Germinal center (tissue), 1 donor: ENCODE measurements at regions not wholly inside any gene's neighbourhood (a gene's known extent, or its start where the extent isn't known, plus 50 kb on each side); places are given as distances from the start of the nearest gene placed in this dataset.
"Not testable (repeated sequence)": the region's sequence is repeated elsewhere in the genome, so short reads cannot be mapped to it uniquely, and the experiment has no call there.

Experiments
- DNase-seq: peaks from one replicate; pipeline ENCODE4 v3.0.0; 2012; ENCODE audit warnings: mixed read lengths, low spot score

GRCh38 chr11:15660496-15660895 lies 545.8 kb downstream of the INSC start:
- no peak for DNase-seq

GRCh38 chr11:15662285-15662684 lies 547.6 kb downstream of the INSC start:
- DNase-seq, result no peak

GRCh38 chr11:15663777-15664218 lies 549.1 kb downstream of the INSC start:
- DNase-seq, result no peak

- no peak for DNase-seq
Observed at GRCh38 chr11:15665368-15665871, 550.7 kb downstream of the INSC start.

DNA sequence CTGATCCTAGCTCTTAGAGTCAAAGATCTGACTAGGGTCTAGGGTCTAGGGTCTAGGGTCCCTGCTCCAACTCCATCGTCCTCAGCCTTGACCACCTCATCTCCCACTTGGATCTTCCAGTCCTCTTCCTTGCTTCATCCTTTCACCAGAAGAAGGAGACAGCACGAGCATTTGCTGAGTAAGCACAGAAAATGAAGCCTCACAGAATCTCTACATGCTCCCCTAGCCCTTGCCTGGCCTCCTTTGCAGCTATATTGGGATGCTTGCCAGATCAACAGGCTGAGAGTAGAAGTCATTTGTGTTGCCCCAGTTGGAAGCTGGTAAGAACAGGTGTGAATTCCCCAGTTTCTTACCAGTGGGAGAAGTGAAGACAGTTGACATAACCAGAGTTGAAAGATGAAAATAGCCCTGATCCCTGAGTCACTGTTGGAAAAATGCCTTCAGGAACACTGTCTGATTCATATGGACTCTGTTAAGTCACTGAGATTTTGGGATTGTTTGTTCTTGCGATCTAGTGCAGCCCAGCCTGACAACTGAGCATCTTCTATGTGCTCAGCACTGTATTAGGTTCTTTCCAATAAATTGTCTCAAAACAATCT lies 552.5 kb downstream of the INSC start:
- DNase-seq, result no peak

DNA sequence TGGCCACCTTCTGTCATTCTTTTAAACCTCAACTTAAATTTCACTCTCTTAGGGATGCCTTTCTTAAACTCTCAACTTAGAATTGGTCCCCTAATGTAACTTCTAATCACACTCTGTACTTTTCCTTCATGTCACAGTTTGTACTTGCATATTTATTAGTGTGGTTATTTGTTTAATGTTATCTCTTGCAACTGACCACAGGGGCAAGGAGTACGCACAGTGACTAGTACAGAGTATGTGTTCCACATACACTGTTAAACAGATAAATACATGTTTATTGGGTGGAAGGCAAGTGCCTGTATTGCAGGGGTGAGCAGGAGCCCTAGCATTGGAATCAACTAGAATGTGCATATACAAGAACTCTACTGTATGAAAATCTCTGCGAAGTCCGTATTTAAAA lies 554.0 kb downstream of the INSC start:
- no peak for DNase-seq

- no peak for DNase-seq
Observed at GRCh38 chr11:15670520-15671070, 555.9 kb downstream of the INSC start.

- DNase-seq, result no peak
Observed at GRCh38 chr11:15671216-15671615, 556.5 kb downstream of the INSC start.

GRCh38 chr11:15672825-15673224 lies 558.1 kb downstream of the INSC start:
- no peak for DNase-seq

GRCh38 chr11:15673408-15673831 lies 558.7 kb downstream of the INSC start:
- DNase-seq, result no peak

DNA sequence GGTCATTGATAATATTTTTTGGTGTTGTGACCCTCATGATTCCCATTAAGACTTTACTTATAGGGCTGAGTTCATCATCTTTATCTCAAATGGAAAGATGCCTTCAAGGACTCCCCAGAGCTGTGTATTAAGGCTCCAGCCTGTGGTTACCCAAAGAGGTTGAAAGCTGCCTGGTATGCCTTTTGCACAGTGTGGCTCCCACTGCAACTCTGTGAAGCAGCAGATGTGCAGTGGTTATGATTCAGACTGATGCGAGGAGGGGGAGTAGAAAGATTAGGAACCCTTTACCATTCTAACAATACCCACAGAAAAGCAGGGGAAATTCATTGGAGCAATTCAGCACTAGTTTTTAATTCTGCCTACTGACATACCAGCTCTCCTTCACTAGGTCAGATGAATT lies 560.0 kb downstream of the INSC start:
- no peak for DNase-seq

DNA sequence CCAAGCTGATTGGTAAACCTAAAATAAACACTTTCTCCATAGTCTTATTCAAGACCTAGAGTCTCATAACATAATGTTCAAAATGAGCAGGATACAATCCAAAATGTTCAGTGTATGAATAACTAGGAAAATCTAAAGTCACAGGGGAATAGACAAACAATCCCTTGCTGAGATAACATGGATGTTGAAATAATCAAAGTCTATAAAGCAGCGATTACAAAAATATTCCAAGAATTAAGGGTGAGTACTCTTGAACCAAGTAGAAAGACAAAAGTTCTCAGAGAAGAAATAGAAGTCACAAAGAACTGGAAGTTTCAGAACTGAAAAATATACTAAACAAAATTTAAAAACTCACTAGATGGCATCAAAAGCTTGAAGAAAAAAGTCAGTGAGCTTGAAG lies 561.0 kb downstream of the INSC start:
- DNase-seq, result no peak

GRCh38 chr11:15677181-15677580 lies 562.5 kb downstream of the INSC start:
- no peak for DNase-seq

DNA sequence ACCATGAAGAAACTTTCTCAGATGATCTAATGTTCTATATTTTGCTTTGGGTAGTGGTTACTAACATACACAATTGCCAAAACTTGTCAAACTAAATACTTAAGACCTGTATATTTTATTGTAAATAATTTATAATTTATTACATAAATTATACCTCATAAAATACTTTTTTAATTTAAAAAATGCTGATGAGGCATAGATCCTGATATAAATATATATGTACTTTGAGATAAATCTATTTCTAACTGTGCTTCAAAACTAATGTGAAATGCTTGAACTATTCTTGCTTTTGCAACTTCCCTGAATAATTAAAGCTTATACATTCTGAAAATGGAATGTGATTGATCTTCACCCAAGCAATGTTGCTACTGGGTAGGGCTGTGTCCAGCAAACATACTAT lies 568.8 kb downstream of the INSC start:
- DNase-seq, result no peak

DNA sequence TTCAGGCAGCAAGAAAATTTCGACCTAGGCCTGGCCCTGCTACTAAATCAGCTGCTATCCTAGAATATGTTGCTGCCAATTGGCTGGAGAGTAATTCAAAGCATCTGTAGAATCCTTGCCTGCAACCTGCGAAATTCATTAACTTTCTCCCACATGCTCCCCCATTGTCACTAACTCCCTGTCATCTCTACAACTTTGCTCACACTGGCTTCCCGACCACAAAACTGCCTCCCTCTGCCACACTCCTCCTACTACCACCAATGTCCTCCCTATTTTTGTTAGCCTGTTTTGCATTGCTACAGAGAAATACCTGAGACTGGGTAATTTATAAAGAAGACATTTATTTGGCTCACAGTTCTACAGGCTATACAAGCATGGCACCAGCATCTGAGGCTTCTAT lies 570.6 kb downstream of the INSC start:
- no peak for DNase-seq

DNA sequence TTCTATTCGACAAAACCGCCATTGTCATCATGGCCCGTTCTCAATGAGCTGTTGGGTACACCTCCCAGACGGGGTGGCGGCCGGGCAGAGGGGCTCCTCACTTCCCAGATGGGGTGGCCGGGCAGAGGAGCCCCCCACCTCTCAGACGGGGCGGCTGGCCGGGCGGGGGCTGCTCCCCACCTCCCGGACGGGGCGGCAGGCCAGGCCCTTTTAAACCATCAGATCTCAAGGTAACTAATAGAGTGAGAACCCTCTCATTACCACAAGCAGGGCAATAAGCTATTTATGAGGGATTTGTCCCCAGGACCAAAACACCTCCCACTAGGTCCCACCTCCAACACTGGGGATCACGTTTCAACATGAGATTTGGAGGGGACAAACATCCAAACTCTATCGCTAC lies 571.5 kb downstream of the INSC start:
- DNase-seq, result not testable (repeated sequence)

- no peak for DNase-seq
Observed at GRCh38 chr11:15687342-15687741, 572.6 kb downstream of the INSC start.

DNA sequence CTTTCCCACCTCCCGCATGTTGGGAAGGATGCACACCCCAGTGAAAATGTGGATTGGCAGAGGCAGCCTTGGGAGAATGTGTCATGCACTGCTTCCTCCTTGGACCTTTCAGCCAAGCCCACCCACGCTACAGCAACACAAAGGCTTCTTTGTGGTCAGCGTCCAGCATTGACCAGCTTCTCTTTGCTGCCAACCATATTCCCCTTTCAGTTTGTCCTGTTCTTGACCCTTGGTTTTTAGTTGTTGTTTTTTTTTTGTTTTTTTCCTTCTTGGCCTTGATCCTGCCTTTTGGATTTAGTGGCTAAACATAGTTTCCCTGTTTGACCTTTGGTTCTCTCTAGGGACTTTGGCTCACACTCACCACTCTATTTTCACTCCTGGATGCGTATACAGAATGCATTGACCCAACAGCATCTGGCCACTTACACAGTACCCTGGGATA lies 573.6 kb downstream of the INSC start:
- no peak for DNase-seq

DNA sequence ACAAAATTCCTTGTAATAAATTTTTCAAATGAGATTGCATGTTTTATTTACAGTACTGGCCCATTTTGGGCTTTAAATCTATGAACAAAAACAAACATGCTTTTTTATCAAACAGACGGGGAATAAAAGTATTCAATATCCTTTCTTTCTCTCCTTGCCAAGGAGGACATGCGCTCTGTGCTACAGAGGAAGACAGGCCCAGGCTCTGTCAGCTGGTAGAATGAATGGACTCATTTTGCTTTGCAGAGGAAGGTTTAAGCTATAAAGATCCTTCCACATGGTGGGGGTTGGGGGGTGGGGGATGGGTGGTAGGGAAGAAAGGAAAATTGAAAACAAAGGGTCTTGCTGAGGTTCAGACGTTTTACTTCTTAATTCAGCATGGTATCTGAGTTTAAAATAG lies 575.6 kb downstream of the INSC start:
- no peak for DNase-seq

DNA sequence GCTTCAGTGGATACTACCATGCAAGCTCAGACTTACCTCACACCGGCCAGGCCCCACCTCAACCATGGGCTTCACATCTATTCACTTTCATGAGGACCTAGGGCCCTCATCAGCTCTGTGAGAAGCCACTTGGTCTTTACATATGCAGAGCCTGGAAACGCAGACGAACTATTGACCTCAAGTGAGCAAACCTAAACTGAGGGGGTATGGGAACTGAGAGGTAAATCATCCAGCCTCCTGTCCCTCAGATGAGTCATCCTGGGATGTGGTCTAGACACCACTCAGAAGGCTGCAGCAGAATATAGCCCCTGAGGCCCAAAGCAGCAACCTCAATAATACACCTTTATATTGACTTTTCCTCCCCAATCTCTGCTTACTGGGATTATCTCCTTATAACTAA lies 578.0 kb downstream of the INSC start:
- no peak for DNase-seq

GRCh38 chr11:15695096-15695721 lies 580.5 kb downstream of the INSC start:
- DNase-seq, result no peak

DNA sequence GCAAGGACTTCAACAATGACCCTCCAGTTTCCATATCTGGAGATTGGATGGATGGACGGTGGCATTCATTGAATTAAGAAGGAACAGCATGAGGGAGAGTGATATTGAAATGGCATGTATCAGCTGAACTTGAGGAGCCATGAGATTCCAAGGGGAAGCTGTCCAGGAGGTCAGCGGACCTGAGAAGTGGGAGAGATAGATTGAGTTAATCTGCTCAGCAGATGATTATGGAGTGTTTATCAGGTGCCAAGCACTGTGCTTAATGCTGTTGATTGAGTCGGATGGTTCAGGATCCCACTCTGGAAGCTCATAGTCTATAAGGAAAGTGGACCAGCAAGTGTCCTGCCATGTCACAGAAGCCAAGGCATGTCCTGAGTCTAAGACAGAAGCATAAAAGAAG lies 581.3 kb downstream of the INSC start:
- no peak for DNase-seq

GRCh38 chr11:15697437-15698236 lies 582.9 kb downstream of the INSC start:
- DNase-seq, result no peak
